Caki2 (cell line): ENCODE measurements at regions not wholly inside any gene's neighbourhood (a gene's known extent, or its start where the extent isn't known, plus 50 kb on each side); places are given as distances from the start of the nearest gene placed in this dataset.

Source experiments
- DNase-seq: peaks from one replicate; pipeline ENCODE4 v3.0.0-alpha.2; 2015; ENCODE audit warnings: low read depth
- in situ Hi-C: cut with HindIII; loops from 2 replicates; pipeline ENCODE4 v1.10.0; 2016; ENCODE audit warnings: low sequenced_read_pairs, low pct_unique_long_range_greater_than_20kb, mixed read lengths

DNA sequence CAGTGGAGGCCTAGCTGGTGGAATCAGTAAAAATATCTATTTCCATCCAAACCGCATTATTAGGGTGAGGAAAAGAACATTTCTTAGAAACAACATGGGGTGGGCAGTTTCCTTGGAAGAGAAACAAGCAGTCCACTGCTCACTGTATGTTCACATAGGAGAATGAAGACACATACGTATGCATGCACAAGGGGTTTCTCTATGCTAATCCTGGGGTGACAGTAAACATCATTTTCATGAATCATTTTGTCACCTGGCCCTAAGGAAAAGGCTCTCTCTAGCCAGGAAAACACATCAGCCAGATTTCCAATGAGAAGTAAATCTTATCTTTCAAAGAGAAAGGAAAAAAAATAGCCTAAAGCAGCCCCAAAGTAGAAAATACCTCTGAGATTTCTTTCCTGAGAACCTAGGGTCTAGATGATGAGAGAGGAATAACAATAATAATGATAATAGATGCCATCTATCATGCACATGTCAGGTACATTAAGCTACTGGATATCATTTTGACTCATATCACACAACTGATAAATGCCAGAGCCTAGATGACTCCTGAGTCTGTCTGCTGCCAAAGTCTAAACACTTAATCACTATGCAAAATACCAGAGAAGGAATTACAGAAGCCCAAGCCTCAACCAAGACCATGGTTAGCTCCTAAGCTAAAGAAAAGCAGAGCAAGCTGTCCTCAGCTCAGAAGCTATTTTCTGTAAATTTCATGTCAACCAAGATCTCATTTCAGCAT is 520.5 kb upstream of the TMPO start:
- in situ Hi-C loops: no loop called here
- no peak for DNase-seq

DNA sequence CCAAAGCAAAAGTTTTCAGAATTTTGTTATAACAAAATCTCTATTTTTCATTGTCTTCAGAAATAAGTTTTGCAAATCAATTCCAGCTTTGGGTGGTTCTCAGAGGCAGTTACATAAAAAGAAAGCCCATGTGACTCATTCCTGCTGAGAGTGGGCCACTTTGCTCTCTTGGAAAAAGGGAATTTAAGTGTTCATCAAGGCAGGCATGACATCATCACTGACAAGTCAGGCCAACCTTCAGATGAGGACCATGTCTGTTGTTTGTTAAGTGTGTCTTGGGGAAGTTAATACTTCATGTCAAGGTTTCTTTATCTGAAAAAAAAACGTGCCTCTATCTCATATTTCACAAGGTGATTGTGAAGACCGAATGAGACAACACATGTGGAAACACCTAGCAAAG is 519.8 kb upstream of the TMPO start:
- in situ Hi-C loops: no loop called here

DNA sequence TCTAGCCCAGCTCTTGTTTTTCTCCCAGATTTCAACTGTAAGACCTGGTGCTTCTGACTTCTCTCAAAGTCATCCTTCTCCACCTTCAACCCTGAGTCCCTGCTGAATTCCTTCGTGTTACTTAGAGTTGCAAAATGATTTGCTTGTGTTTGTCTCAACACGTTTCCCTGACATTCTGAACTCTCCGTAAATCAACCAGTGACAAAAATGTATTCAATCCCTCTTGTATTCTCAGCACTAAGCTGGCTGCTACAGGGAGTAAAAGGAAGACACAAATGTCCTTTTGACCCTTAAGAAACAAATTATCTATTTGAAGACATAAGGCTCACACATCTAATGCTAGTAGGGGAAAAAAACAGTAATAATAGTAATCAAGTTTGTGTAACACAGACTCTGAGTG is 514.0 kb upstream of the TMPO start:
- DNase-seq: no peak
- in situ Hi-C loops: no loop called here

More for the DNA sequence above, 519.8 kb upstream of the TMPO start:
- no peak for DNase-seq

DNA sequence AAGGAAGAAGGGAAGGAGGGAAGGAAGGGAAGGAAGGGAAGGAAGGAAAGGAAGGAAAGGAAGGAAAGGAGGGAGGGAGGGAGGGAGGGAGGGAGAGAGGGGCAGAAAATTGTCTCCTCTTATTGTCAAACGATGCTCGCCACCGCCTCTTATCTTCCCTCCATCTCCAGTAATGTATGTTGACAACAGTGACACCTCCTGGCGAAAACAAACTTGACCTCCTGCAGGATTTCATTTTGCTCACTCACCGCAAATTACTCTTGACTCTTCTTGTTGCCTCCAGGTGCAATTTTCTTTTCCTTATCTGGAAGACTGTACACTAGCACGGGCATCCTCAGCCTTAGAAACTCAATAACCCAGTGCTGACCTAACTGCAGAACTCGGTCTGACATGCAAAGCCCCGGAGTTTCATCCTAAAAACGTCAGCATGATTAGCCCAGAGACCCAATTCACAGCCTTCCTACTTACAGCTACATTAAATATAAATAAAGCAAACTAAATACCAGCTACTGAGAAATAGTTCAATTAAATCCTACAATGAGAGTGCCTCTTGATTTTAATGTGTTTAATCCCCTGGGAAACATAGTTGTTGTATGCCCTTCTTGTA is 512.4 kb upstream of the TMPO start:
- in situ Hi-C loops: no loop called here
- peak; percentile 27 for DNase-seq

DNA sequence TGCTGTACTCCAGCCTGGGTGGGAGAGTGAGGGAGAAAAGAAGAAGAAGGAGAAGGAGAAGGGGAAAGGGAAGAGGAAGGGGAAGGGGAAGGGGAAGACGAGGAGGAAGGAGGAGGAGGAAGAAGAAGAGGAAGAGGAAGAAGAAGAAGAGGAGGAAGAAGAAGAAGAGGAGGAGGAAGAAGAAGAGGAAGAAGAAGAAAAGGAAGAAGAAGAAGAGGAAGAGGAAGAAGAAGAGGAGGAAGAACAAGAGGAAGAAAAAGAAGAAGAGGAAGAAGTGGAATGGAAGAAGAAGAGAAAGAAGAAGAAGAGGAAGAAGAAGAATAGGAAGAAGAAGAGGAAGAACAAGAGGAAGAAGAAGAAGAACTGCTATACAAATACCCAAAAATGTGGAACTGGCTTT is 507.4 kb upstream of the TMPO start:
- in situ Hi-C loops: no loop called here
- no peak for DNase-seq

DNA sequence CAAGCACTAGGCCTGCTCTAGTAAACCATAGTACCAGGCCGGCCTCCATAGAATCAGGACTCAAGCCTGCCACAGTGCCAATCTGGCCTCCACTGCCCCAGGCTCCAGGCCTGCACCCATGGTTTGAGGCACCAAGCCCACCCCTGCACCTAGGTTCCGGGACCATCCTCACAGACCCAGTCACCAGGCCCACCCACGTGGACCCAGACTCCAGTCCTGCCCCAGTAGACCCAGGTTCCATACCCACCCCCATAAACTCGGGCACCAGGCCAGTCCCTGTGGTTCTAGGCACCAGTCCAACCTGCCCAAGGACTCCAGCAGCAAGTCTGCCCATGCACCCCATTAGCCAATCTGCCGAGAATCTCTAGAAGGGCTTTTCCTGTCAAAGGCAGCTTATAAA is 501.8 kb upstream of the TMPO start:
- DNase-seq: no peak
- in situ Hi-C loops: no loop called here

DNA sequence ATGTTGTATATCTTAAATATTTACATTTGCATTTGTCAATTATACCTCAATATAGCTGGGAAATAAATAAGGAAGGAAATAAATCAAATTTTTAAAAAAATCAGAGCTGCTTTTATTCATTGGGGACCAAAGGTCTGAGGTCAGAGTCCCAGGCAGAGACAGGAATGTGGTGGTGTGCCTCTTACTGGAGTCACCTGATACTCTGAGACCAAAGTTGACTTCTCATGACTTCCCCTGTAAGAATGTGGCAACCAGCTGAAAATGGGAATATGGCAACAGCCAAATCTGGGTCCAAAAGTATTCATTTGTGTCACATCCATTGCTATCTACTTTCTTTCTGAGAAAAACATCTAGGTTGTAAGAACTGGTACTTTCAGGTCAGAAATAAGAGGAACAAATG is 496.6 kb upstream of the TMPO start:
- in situ Hi-C loops: no loop called here

DNA sequence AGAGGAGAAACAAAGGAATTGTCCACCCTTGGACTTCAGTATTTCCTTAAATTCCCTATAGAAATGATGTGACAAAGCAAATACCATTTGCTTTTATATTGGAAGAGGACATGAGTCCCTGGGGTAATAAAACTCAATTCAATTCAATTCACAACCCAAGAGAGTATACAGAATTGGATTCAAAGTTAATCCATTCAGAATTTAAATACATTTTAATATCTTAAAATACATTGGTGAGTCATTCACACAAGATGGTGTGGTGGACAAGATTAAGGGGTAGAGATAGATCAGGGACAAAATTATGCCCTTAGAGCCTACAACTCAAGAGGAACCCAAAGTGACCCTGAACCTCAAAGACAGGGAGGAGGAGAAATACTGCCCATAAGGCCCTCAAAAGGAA is 495.0 kb upstream of the TMPO start:
- no peak for DNase-seq
- in situ Hi-C loops: no loop called here

More for the DNA sequence above, 496.6 kb upstream of the TMPO start:
- no peak for DNase-seq

DNA sequence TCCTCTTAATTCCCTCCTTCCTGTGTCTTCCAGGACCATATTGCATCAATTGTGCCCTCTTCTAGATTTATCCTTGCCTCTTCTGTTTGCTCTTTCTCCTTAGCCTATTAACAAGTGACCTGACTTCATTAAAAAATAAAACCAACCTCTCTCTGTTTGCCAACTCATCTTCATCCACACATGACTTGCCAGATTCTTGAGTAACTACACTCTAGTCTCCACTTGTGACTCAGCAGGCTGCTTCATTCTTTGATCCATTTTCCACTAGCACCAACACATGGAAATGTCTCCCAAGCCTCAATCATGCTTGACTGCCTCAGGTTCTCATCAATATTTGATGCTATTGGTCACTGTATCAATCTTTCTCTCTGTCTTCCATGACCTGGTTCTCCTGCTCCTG is 492.4 kb upstream of the TMPO start:
- in situ Hi-C loops: no loop called here
- DNase-seq: peak; percentile 29

DNA sequence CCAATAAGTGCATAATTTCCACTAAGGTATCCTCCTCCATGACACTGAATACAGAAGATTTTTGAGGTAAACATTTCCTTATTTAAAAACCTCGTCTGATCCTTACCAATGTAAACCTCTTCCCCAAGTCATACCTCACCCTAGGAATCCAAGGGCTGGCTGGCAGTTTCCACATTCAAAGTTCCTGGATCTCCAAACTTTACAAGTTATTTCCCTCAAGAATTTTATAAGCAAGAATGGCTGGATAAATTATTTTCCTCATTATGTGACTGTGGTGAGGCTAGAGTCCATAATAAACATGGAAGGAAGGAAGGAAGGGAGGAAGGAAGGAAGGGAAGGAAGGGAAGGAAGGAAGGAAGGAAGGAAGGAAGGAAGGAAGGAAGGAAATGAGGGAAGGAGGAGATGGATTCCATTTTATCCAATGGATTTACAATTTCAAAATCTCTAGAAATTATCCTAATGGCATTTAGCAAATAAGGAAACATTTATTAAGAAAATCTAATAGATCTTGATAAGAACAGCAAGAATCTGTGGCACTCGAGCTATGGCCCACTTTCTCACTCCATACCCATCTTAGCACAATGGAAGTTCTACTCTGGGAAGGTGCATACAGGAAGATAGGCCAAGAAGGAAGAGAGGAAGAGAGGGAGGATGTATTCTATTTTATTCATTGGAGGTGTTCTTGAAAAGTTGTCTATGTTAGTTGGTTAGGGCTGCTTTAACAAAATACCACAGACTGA is 477.8 kb upstream of the TMPO start:
- DNase-seq: no peak
- in situ Hi-C loops: no loop called here

DNA sequence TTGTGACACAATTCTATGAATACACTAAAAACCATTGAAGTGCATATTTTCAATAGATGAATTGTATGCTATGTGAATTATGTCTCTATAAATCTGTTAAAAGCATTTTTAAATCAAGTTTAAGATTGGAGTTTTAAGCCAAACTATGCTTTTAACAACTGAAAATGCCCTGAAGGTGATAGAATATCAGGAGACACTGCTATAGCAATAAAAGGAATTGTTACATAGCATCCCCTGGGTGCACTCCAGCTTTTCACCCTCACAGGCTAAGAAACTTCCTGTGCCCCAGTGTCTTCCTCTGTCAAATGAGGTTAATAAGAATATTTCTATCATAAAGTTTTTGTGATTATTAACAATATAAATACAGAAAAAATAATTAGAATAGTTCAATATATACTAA is 472.7 kb upstream of the TMPO start:
- no peak for DNase-seq
- in situ Hi-C loops: no loop called here

DNA sequence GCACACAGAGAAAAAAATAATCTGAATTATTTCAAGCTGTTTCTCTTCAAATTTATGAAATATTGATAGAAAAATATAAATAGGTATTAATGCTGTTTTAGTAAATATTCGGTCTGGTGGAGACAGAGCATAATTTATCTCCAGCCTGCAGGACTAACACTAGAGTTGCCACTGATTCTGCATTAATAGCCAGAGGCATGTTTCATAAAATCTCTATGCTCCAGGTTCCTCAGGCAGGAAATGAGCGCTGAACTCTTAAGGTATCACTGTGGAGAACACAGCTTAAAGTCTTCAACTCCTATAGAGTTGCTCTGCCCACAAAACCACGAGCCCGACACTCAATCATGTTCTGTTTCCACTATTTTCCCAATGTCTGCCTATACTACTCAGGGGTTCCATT is 470.0 kb upstream of the TMPO start:
- in situ Hi-C loops: no loop called here
- DNase-seq: no peak

DNA sequence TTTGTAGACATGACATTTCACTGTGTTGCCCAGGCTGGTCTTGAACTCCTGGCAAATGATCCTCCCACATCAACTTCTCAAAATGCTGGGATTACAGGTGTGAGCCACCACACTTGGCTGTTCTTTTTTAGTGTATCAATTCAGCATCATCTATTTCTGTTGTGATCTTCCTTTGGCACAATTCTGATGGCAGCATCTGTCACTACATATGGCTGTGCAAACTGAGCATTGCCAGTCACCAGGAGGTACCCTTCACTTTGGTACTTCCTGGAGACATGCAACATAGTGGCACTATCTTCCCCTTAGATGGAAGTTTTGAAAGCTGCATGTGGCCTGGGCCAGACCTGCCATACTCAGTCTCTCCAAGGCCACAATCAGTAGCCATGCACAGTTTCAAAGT is 467.1 kb upstream of the TMPO start:
- DNase-seq: no peak
- in situ Hi-C loops: no loop called here

DNA sequence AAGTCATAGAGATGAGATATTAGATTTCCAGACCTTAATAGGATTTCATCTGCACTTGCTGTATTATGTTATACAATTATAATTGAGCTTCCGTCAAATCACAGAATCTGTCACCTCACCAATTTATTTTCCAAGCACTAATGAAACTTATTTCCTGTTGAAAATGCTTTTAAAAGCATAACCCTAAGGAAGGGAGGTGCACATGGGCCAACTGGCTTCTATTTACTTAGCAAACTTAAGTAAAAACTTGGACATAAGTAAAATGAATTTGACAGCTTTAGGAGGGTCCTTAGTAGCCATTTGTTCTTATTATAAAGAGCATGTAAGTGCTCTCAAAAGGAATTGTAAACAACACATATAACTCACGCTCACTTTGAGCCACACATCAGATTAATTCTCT is 462.2 kb upstream of the TMPO start:
- in situ Hi-C loops: no loop called here
- no peak for DNase-seq

DNA sequence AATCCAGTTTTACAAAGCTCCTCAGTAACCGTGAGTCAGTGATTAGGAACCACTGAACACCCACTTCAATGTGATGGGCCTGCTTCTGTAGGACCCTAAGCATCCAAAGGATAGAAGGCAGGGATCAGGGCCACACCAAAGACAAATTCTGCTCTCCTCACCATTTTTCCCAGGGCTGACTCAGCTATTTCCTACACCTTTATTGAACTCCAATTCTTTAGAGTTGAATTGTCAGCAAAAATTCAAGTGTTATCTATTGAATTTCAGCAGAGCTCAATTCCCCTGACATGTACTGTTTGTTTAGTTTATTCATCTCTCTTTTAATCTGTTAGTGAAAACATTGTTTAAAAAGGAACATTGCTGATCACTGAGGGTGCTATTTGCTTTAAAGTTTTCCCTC is 457.7 kb upstream of the TMPO start:
- DNase-seq: no peak
- in situ Hi-C loops: no loop called here

DNA sequence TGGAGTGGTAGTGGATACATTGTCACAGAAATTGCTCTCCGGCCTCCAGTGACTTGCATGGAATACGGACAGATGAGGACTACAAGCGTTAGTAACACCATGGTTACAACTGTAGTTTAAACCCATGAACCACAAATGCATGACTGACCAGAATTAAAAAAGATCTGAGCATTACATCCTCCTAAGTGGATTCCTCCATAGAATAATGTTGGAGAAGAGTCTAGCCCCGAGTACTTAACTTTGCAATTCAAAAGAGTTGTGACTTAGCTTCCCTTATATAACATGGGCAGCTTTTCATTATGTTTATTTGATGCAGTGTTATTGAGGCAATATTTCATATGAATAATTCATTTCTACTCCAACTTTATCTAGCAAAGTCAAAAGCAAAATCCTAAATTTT is 457.2 kb upstream of the TMPO start:
- in situ Hi-C loops: no loop called here

DNA sequence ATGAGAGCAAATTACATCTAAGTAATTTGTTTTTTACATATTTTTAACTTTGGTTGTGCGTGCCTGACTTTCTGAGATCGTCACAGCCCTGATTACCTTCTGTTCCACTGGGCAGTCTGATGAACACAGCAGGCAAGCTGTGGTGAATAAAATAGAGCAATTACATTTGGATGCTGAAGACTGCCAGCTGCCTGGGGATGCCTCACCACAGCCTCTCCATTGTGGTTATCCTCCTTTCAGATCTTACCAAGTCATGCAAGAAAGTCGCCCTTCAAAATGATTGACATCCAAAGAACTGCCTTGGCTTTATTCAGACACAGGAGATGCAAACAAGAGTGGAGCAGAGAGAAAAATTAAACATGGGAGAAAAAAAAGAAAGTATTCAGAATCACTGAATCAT is 456.6 kb upstream of the TMPO start:
- no peak for DNase-seq
- in situ Hi-C loops: no loop called here

More for the DNA sequence above, 457.2 kb upstream of the TMPO start:
- no peak for DNase-seq

DNA sequence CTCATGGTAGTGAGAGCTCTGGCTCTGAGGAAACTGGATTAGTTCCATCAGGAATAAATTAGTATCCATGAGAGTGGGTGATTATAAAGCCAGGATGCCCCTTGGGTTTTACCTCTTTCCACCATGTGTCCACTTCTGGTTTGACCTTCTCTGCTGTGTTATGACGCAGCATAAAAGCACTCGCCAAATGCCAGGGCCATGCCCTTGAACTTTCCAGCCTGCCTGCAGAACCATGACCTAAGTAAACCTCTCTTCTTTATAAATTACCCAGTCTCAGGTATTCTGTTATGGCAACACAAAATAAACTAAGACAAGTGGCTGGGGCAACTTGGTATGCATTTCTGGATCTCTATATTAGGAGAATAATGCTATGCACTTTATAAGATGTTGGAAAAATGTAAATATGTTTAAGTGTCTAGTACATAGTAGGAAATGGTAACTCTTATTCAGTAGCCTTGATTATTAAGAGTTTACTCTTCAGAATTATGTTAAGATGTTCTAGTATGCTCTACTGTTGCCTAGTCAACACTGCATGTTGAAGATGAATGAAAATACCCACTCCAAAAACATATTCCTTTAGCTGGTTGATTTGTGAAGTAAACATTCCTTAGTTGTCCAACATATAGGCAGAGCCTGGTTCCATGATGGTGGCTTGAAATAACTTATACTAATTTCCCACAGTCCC is 455.6 kb upstream of the TMPO start:
- in situ Hi-C loops: no loop called here

DNA sequence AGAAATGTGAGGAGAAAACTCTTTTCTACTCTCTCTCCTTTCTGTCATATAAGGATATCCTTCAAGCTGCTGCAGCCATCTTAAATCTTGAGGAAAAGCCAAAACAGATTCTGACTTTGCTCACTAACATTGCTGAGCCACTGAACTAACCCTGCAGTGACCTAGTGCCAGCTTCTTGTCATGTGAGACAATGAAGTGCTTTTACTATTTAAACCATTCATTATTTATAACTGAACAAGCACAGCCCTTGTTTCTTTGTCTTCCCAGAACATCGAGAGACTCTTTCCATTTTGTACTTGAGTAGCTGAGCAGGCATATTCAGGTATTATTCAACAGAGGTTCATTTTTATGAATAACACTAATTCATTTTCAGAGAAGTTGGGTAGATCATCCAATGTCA is 455.0 kb upstream of the TMPO start:
- no peak for DNase-seq
- in situ Hi-C loops: no loop called here

More for the DNA sequence above, 455.6 kb upstream of the TMPO start:
- DNase-seq: no peak
